ENCODE measurements at regions not wholly inside any gene's neighbourhood (a gene's known extent, or its start where the extent isn't known, plus 50 kb on each side); places are given as distances from the start of the nearest gene placed in this dataset.
"Not testable (repeated sequence)": the region's sequence is repeated elsewhere in the genome, so short reads cannot be mapped to it uniquely, and the experiment has no call there.

GRCh38 chr7:109646124-109646523 is 1076.5 kb downstream of the DNAJB9 start:
- DNase-seq (ENCODE audit: low spot score), result no peak

GRCh38 chr7:109646594-109646993 is 1076.9 kb downstream of the DNAJB9 start:
- in situ Hi-C loops (cut with HindIII; ENCODE audit: low sequenced_read_pairs); DNase-seq (ENCODE audit: low spot score): not testable (repeated sequence)

More at GRCh38 chr7:109646124-109646523, 1076.5 kb downstream of the DNAJB9 start:
- in situ Hi-C loops (cut with HindIII; ENCODE audit: low sequenced_read_pairs), result no loop called here

- in situ Hi-C loops (cut with HindIII; ENCODE audit: low sequenced_read_pairs), result not testable (repeated sequence)
These were observed 1077.6 kb downstream of the DNAJB9 start for GRCh38 chr7:109647263-109647662.

GRCh38 chr7:109659261-109659660 is 1089.6 kb downstream of the DNAJB9 start:
- in situ Hi-C loops (cut with HindIII; ENCODE audit: low sequenced_read_pairs), result no loop called here
- no peak for DNase-seq (ENCODE audit: low spot score)

More at GRCh38 chr7:109647263-109647662, 1077.6 kb downstream of the DNAJB9 start:
- not testable (repeated sequence) for DNase-seq (ENCODE audit: low spot score)

- no peak for DNase-seq (ENCODE audit: low spot score)
- in situ Hi-C loops (cut with HindIII; ENCODE audit: low sequenced_read_pairs), result no loop called here
These were observed 1090.7 kb downstream of the DNAJB9 start for GRCh38 chr7:109660401-109660800.

- DNase-seq (ENCODE audit: low spot score), result no peak
- in situ Hi-C loops (cut with HindIII; ENCODE audit: low sequenced_read_pairs), result no loop called here
These were observed 1094.1 kb downstream of the DNAJB9 start for GRCh38 chr7:109663806-109664205.

GRCh38 chr7:109687269-109687668 is 1117.6 kb downstream of the DNAJB9 start:
- DNase-seq (ENCODE audit: low spot score); in situ Hi-C loops (cut with HindIII; ENCODE audit: low sequenced_read_pairs): not testable (repeated sequence)

GRCh38 chr7:109692613-109693012 is 1122.9 kb downstream of the DNAJB9 start:
- in situ Hi-C loops (cut with HindIII; ENCODE audit: low sequenced_read_pairs); DNase-seq (ENCODE audit: low spot score): not testable (repeated sequence)

- in situ Hi-C loops (cut with HindIII; ENCODE audit: low sequenced_read_pairs), result no loop called here
- no peak for DNase-seq (ENCODE audit: low spot score)
These were observed 1124.7 kb downstream of the DNAJB9 start for GRCh38 chr7:109694149-109695071.

- no peak for DNase-seq (ENCODE audit: low spot score)
- in situ Hi-C loops (cut with HindIII; ENCODE audit: low sequenced_read_pairs), result no loop called here
These were observed 1125.7 kb downstream of the DNAJB9 start for GRCh38 chr7:109695419-109695818.

GRCh38 chr7:109696723-109697122 is 1127.0 kb downstream of the DNAJB9 start:
- in situ Hi-C loops (cut with HindIII; ENCODE audit: low sequenced_read_pairs), result no loop called here
- DNase-seq (ENCODE audit: low spot score), result no peak

GRCh38 chr7:109699661-109700060 is 1130.0 kb downstream of the DNAJB9 start:
- in situ Hi-C loops (cut with HindIII; ENCODE audit: low sequenced_read_pairs), result no loop called here
- DNase-seq (ENCODE audit: low spot score), result no peak

GRCh38 chr7:109713366-109713765 is 1143.7 kb downstream of the DNAJB9 start:
- in situ Hi-C loops (cut with HindIII; ENCODE audit: low sequenced_read_pairs), result no loop called here
- DNase-seq (ENCODE audit: low spot score), result no peak

GRCh38 chr7:109719359-109719758 is 1149.7 kb downstream of the DNAJB9 start:
- in situ Hi-C loops (cut with HindIII; ENCODE audit: low sequenced_read_pairs), result not testable (repeated sequence)

GRCh38 chr7:109734601-109735000 is 1164.9 kb downstream of the DNAJB9 start:
- in situ Hi-C loops (cut with HindIII; ENCODE audit: low sequenced_read_pairs), result no loop called here
- no peak for DNase-seq (ENCODE audit: low spot score)

More at GRCh38 chr7:109719359-109719758, 1149.7 kb downstream of the DNAJB9 start:
- DNase-seq (ENCODE audit: low spot score), result not testable (repeated sequence)

- in situ Hi-C loops (cut with HindIII; ENCODE audit: low sequenced_read_pairs), result no loop called here
- no peak for DNase-seq (ENCODE audit: low spot score)
These were observed 1166.2 kb downstream of the DNAJB9 start for GRCh38 chr7:109735881-109736280.

- in situ Hi-C loops (cut with HindIII; ENCODE audit: low sequenced_read_pairs), result no loop called here
These were observed 1176.2 kb downstream of the DNAJB9 start for GRCh38 chr7:109745677-109746410.

GRCh38 chr7:109751241-109751640 is 1181.6 kb downstream of the DNAJB9 start:
- in situ Hi-C loops (cut with HindIII; ENCODE audit: low sequenced_read_pairs), result no loop called here
- no peak for DNase-seq (ENCODE audit: low spot score)

More at GRCh38 chr7:109745677-109746410, 1176.2 kb downstream of the DNAJB9 start:
- DNase-seq (ENCODE audit: low spot score), result no peak

- DNase-seq (ENCODE audit: low spot score), result no peak
- in situ Hi-C loops (cut with HindIII; ENCODE audit: low sequenced_read_pairs), result no loop called here
These were observed 1182.4 kb downstream of the DNAJB9 start for GRCh38 chr7:109752068-109752467.

- in situ Hi-C loops (cut with HindIII; ENCODE audit: low sequenced_read_pairs), result no loop called here
- no peak for DNase-seq (ENCODE audit: low spot score)
These were observed 1188.0 kb downstream of the DNAJB9 start for GRCh38 chr7:109757713-109758112.

Measured in G401 (cell line).